Neutrophil (primary cell): ENCODE measurements at regions not wholly inside any gene's neighbourhood (a gene's known extent, or its start where the extent isn't known, plus 50 kb on each side); places are given as distances from the start of the nearest gene placed in this dataset.

Source experiments
- H3K27ac ChIP-seq: fragments of 200-600 bp; sonication (generic); 2 replicates; pipeline ENCODE4 v1.5.1; 2016; ENCODE audit warnings: mild to moderate bottlenecking, moderate library complexity
- H3K27me3 ChIP-seq: fragments of 200-600 bp; sonication (generic); 2 replicates; pipeline ENCODE4 v1.6.0; 2016; ENCODE audit warnings: mild to moderate bottlenecking
- H3K36me3 ChIP-seq: fragments of 200-600 bp; sonication (generic); 2 replicates; pipeline ENCODE4 v1.5.1; 2017
- H3K4me1 ChIP-seq, 2 experiments: fragments of 200-600 bp in 1 of 2; sonication (generic) in 1 of 2; 1 replicate in 1 of 2; 2 replicates in 1 of 2; pipeline versions ENCODE4 v1.5.1 to v1.6.1; 2013 to 2016; ENCODE audit warnings: low read depth in 1 of 2, low read length in 1 of 2, mild to moderate bottlenecking in 1 of 2, moderate library complexity in 1 of 2; ENCODE audit not compliant: control insufficient read depth in 1 of 2, insufficient read depth in 1 of 2
- H3K4me3 ChIP-seq, 2 experiments: fragments of 200-600 bp in 1 of 2; sonication (generic) in 1 of 2; 1 replicate in 1 of 2; 2 replicates in 1 of 2; pipeline ENCODE4 v1.5.1; 2013 to 2016; ENCODE audit warnings: low read depth in 1 of 2, low read length in 1 of 2, mild to moderate bottlenecking in 1 of 2, moderate library complexity in 1 of 2
- H3K9me3 ChIP-seq: fragments of 200-600 bp; sonication (generic); 2 replicates; pipeline ENCODE4 v1.5.1; 2016
- CTCF ChIP-seq: fragments of 200-600 bp; sonication (generic); IDR thresholded peaks from 2 replicates; pipeline ENCODE4 v1.5.1; 2016; ENCODE audit warnings: antibody characterized with exemption

GRCh38 chr13:58247080-58247479 is 615.5 kb downstream of the PCDH17 start:
- H3K36me3 ChIP-seq = no peaks in the 10 kb centered on the region
- TF ChIP-seq CTCF = no peak
- H3K4me1 ChIP-seq = no peaks in the 10 kb centered on the region
- no peak overlapping the region for H3K27ac ChIP-seq
- H3K9me3 ChIP-seq = no peaks in the 10 kb centered on the region
- no peaks in the 10 kb centered on the region for H3K27me3 ChIP-seq
- no peak overlapping the region for H3K4me3 ChIP-seq

GRCh38 chr13:58254943-58255342 is 623.4 kb downstream of the PCDH17 start:
- no peak for TF ChIP-seq CTCF
- no peaks in the 10 kb centered on the region for H3K9me3 ChIP-seq
- H3K36me3 ChIP-seq = no peaks in the 10 kb centered on the region
- H3K27ac ChIP-seq = no peak overlapping the region
- H3K4me1 ChIP-seq = no peaks in the 10 kb centered on the region
- no peak overlapping the region for H3K4me3 ChIP-seq
- no peaks in the 10 kb centered on the region for H3K27me3 ChIP-seq

GRCh38 chr13:58266271-58266670 is 634.7 kb downstream of the PCDH17 start:
- Histone ChIP-seq H3K9me3 (no peaks in the 10 kb centered on the region), H3K4me3 (no peak overlapping the region), H3K27me3 (no peaks in the 10 kb centered on the region), H3K27ac (no peak overlapping the region), H3K4me1 (no peaks in the 10 kb centered on the region), H3K36me3 (no peaks in the 10 kb centered on the region)
- no peak for TF ChIP-seq CTCF

- no peaks in the 10 kb centered on the region for H3K9me3 ChIP-seq
- no peak overlapping the region for H3K27ac ChIP-seq
- TF ChIP-seq CTCF = no peak
- no peak overlapping the region for H3K4me3 ChIP-seq
- no peaks in the 10 kb centered on the region for H3K27me3 ChIP-seq
- no peaks in the 10 kb centered on the region for H3K4me1 ChIP-seq
- H3K36me3 ChIP-seq = no peaks in the 10 kb centered on the region
These were observed 667.1 kb downstream of the PCDH17 start for GRCh38 chr13:58298556-58299135.

GRCh38 chr13:58300224-58300623 is 668.7 kb downstream of the PCDH17 start:
- TF ChIP-seq CTCF = no peak
- no peak overlapping the region for H3K27ac ChIP-seq

More at GRCh38 chr13:58300224-58300623, 668.7 kb downstream of the PCDH17 start:
- Histone ChIP-seq H3K9me3 (no peaks in the 10 kb centered on the region), H3K4me3 (no peak overlapping the region), H3K4me1 (no peaks in the 10 kb centered on the region), H3K36me3 (no peaks in the 10 kb centered on the region), H3K27me3 (no peaks in the 10 kb centered on the region)
